Neuronal stem cell (in vitro differentiated cells): ENCODE measurements at regions not wholly inside any gene's neighbourhood (a gene's known extent, or its start where the extent isn't known, plus 50 kb on each side); places are given as distances from the start of the nearest gene placed in this dataset.
A peak's percentile ranks its signal among the peaks of the same experiment; 100 is the strongest.

Source experiments
- DNase-seq: peaks from one replicate; pipeline ENCODE4 v3.0.0-alpha.2; 2013; ENCODE audit warnings: low spot score
- H2AFZ ChIP-seq: one replicate; pipeline ENCODE4 v1.6.1; 2013; ENCODE audit warnings: mild to moderate bottlenecking, low read length, inconsistent platforms
- H2AK5ac ChIP-seq: 2 replicates; pipeline ENCODE4 v1.6.1; 2013; ENCODE audit warnings: low read depth, mild to moderate bottlenecking, inconsistent platforms, low read length, moderate library complexity, mixed read lengths
- H2BK120ac ChIP-seq: 2 replicates; pipeline ENCODE4 v1.6.1; 2013; ENCODE audit warnings: low read depth, mild to moderate bottlenecking, inconsistent platforms, low read length, moderate library complexity, mixed read lengths
- H2BK12ac ChIP-seq: one replicate; pipeline ENCODE4 v1.6.1; 2013; ENCODE audit warnings: low read length, inconsistent platforms
- H2BK15ac ChIP-seq: 2 replicates; pipeline ENCODE4 v1.6.1; 2013; ENCODE audit warnings: mild to moderate bottlenecking, low read length, inconsistent platforms, mixed read lengths
- H2BK5ac ChIP-seq: one replicate; pipeline ENCODE4 v1.6.1; 2013; ENCODE audit warnings: inconsistent platforms, mild to moderate bottlenecking, low read length, moderate library complexity
- H3K14ac ChIP-seq: one replicate; pipeline ENCODE4 v1.6.1; 2013; ENCODE audit warnings: low read length, inconsistent platforms
- H3K18ac ChIP-seq: 2 replicates; pipeline ENCODE4 v1.6.1; 2013; ENCODE audit warnings: low read length, inconsistent platforms
- H3K23ac ChIP-seq: 2 replicates; pipeline ENCODE4 v1.6.1; 2013; ENCODE audit warnings: low read depth, mild to moderate bottlenecking, mixed read lengths, low read length, inconsistent platforms; ENCODE audit not compliant: poor library complexity
- H3K27ac ChIP-seq: replicated peaks from 3 replicates; pipeline ENCODE4 v1.5.1; 2013; ENCODE audit warnings: low read length, inconsistent platforms
- H3K27me3 ChIP-seq, 3 experiments: 2 replicates each; pipeline ENCODE4 v1.6.1; 2013; ENCODE audit warnings: low read length in 3 of 3, mild to moderate bottlenecking in 2 of 3, inconsistent platforms in 1 of 3, low read depth in 1 of 3, mixed read lengths in 1 of 3, moderate library complexity in 1 of 3; ENCODE audit not compliant: control insufficient read depth in 3 of 3, insufficient read depth in 3 of 3
- H3K36me3 ChIP-seq, 2 donors: replicated peaks in 1 of 2; 2 replicates each; pipeline ENCODE4 v1.6.1; 2013; ENCODE audit warnings: low read length in 2 of 2; ENCODE audit not compliant: control insufficient read depth in 2 of 2, insufficient read depth in 2 of 2
- H3K4ac ChIP-seq: 2 replicates; pipeline ENCODE4 v1.6.1; 2013; ENCODE audit warnings: inconsistent platforms, mild to moderate bottlenecking, low read length, moderate library complexity
- H3K4me1 ChIP-seq, 2 donors: 1 replicate in 1 of 2; 2 replicates in 1 of 2; pipeline ENCODE4 v1.6.1; 2013; ENCODE audit warnings: low read length in 2 of 2, low read depth in 1 of 2; ENCODE audit not compliant: control insufficient read depth in 2 of 2, insufficient read depth in 1 of 2
- H3K4me2 ChIP-seq: one replicate; pipeline ENCODE4 v1.6.1; 2013; ENCODE audit warnings: mild to moderate bottlenecking, low read length, inconsistent platforms; ENCODE audit not compliant: insufficient read depth, poor library complexity, severe bottlenecking
- H3K4me3 ChIP-seq, 2 donors: 2 replicates each; pipeline ENCODE4 v1.5.1; 2013; ENCODE audit warnings: low read length in 2 of 2, mild to moderate bottlenecking in 2 of 2, inconsistent platforms in 1 of 2, moderate library complexity in 1 of 2
- H3K79me1 ChIP-seq: one replicate; pipeline ENCODE4 v1.6.1; 2013; ENCODE audit warnings: low read depth, mild to moderate bottlenecking, inconsistent platforms, low read length, moderate library complexity
- H3K9ac ChIP-seq: one replicate; pipeline ENCODE4 v1.6.1; 2013; ENCODE audit warnings: mild to moderate bottlenecking, low read depth, low read length, inconsistent platforms; ENCODE audit not compliant: poor library complexity
- H3K9me3 ChIP-seq, 2 donors: replicated peaks in 1 of 2; 2 replicates each; pipeline versions ENCODE3 to v1.6.1; 2013; ENCODE audit warnings: low read length in 2 of 2, mild to moderate bottlenecking in 2 of 2, inconsistent platforms in 1 of 2, low read depth in 1 of 2, mixed read lengths in 1 of 2, moderate library complexity in 1 of 2; ENCODE audit not compliant: control insufficient read depth in 2 of 2, insufficient read depth in 1 of 2
- H4K8ac ChIP-seq: one replicate; pipeline ENCODE4 v1.6.1; 2013; ENCODE audit warnings: low read depth, mild to moderate bottlenecking, inconsistent platforms, low read length, moderate library complexity
- H4K91ac ChIP-seq: one replicate; pipeline ENCODE4 v1.6.1; 2013; ENCODE audit warnings: low read length, low read depth, mild to moderate bottlenecking, inconsistent platforms; ENCODE audit not compliant: poor library complexity
- WGBS, 2 donors: extraction: QIAGEN DNeasy Blood & Tissue Kit; methylation state at CpG; one replicate each; pipeline ENCODE4 v1.1.7; 2013; ENCODE audit warnings: missing lambda C conversion rate in 2 of 2, mixed read lengths in 1 of 2; ENCODE audit not compliant: insufficient read length in 2 of 2, insufficient replicate concordance in 1 of 2; ENCODE audit errors: extremely low coverage in 2 of 2; 5-methylcytosine and 5-hydroxymethylcytosine counted together

- peaks cover 9 to 11% of the 10 kb centered on the region in 2 donors for H3K4me1 ChIP-seq
- H4K8ac ChIP-seq: no peak overlapping the region
- no peak overlapping the region for H2BK15ac ChIP-seq
- no peak overlapping the region for H4K91ac ChIP-seq
- H3K4me3 ChIP-seq: no peak overlapping the region
- DNase-seq: no peak
- H2BK120ac ChIP-seq: no peak overlapping the region
- no peak overlapping the region for H3K4me2 ChIP-seq
- H2AK5ac ChIP-seq: no peak overlapping the region
- no peak overlapping the region for H3K14ac ChIP-seq
- no peak overlapping the region for H3K18ac ChIP-seq
- H2BK12ac ChIP-seq: no peak overlapping the region
- no peak overlapping the region for H3K23ac ChIP-seq
- no peak overlapping the region for H2AFZ ChIP-seq
- H3K9me3 ChIP-seq: peaks cover 0 to 3% of the 10 kb centered on the region in 2 donors
- H3K79me1 ChIP-seq: no peaks in the 10 kb centered on the region
- H3K36me3 ChIP-seq: no peaks in the 10 kb centered on the region
- no peak overlapping the region for H3K27ac ChIP-seq
- H3K27me3 ChIP-seq: no peaks in the 10 kb centered on the region
- no peak overlapping the region for H3K9ac ChIP-seq
- no peak overlapping the region for H2BK5ac ChIP-seq
- no peak overlapping the region for H3K4ac ChIP-seq
- WGBS, 2 donors: no CpG with 5 or more reads among the region's 3 CpGs
Measured at GRCh38 chr12:43291516-43291915, 260.5 kb downstream of the ADAMTS20 start.

- no CpG with 5 or more reads among the region's 2 CpGs for WGBS, 2 donors
- Histone ChIP-seq H2BK5ac (no peak overlapping the region), H3K9me3 (peaks cover 0 to 3% of the 10 kb centered on the region in 2 donors), H2BK12ac (no peak overlapping the region), H3K4me2 (no peak overlapping the region), H4K8ac (no peak overlapping the region), H3K18ac (no peak overlapping the region), H2AK5ac (no peak overlapping the region), H2AFZ (no peak overlapping the region), H3K4me3 (no peak overlapping the region), H3K9ac (no peak overlapping the region), H3K36me3 (no peaks in the 10 kb centered on the region), H3K79me1 (no peaks in the 10 kb centered on the region), H3K4ac (no peak overlapping the region), H3K27me3 (no peaks in the 10 kb centered on the region), H2BK120ac (no peak overlapping the region), H2BK15ac (no peak overlapping the region), H3K27ac (no peak overlapping the region), H4K91ac (no peak overlapping the region), H3K14ac (no peak overlapping the region), H3K23ac (no peak overlapping the region), H3K4me1 (peaks cover 9 to 11% of the 10 kb centered on the region in 2 donors)
- DNase-seq: no peak
Measured at GRCh38 chr12:43290836-43291235, 261.2 kb downstream of the ADAMTS20 start.

DNA sequence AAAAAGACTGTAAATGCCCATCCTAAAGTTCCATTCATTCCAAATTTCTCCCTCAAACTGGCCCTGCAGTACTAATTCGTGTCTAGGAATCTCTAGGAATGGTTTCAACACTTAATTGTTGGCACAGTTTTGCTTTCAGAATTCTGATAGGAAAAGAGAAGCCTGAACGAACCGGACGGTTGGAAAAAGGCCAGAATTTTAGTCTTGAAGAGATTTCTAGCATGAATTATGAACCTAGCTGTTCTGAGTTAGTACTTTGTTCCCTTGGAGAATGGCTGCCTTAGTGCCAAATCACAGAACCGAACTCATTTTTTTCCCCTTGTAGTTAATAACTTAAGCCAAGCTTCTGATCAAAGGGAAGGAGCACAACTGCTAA lies 262.6 kb downstream of the ADAMTS20 start:
- no peaks in the 10 kb centered on the region for H3K27me3 ChIP-seq
- H3K36me3 ChIP-seq: no peaks in the 10 kb centered on the region
- H3K9ac ChIP-seq: no peak overlapping the region
- no peak for DNase-seq
- H2BK15ac ChIP-seq: no peak overlapping the region
- H2BK5ac ChIP-seq: no peak overlapping the region
- no peak overlapping the region for H4K91ac ChIP-seq
- no peak overlapping the region for H3K4ac ChIP-seq
- H3K27ac ChIP-seq: no peak overlapping the region
- no peak overlapping the region for H2AK5ac ChIP-seq
- no peak overlapping the region for H2BK12ac ChIP-seq
- H3K4me2 ChIP-seq: no peak overlapping the region
- H4K8ac ChIP-seq: no peak overlapping the region
- no peak overlapping the region for H3K14ac ChIP-seq
- no peak overlapping the region for H3K23ac ChIP-seq
- H3K4me1 ChIP-seq: peaks cover 3 to 7% of the 10 kb centered on the region in 2 donors
- H2BK120ac ChIP-seq: no peak overlapping the region
- no peak overlapping the region for H3K18ac ChIP-seq
- H3K79me1 ChIP-seq: no peaks in the 10 kb centered on the region
- H3K4me3 ChIP-seq: no peak overlapping the region
- no CpG with 5 or more reads among the region's 5 CpGs for WGBS, 2 donors
- peak overlapping the region; percentile 32 for H2AFZ ChIP-seq
- H3K9me3 ChIP-seq: peaks cover 0 to 3% of the 10 kb centered on the region in 2 donors

DNA sequence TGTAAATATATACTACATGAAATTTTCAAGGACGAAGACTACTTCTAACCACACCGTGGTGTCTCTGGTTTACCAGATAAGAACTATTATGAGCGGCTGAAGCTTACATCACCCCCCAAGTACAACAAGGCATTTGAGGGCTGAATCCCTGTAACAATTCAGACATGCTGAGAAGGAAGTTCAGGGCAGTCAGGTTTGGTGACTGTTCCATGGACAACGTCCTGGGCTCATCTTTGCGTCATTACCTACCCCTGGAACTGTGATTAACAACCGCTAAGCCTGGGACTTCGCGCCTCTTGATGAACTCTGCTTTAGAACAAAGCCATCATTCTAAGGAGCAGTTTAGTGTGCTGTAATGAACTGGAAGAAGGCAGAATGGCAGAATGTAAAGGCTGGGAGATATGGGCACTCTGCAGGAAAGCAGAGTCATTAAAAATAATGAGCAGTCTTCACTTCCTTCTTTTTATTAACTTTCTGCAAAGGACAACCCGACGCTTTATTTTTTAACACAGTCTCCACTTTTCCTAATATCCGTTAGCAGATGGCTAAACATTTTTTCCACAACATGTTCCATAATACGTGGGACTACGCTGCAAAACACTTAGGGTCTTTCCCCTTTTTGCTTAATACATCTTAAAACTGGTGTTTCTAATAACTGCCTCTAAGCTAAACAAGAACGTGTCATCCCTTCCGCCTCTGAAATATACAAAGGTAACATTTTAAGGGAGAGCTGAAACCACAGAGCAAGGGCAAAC lies 263.2 kb downstream of the ADAMTS20 start:
- no CpG with 5 or more reads among the region's 15 CpGs for WGBS, 2 donors
- H2BK5ac ChIP-seq: no peak overlapping the region
- H3K18ac ChIP-seq: no peak overlapping the region
- no peaks in the 10 kb centered on the region for H3K27me3 ChIP-seq
- H3K9me3 ChIP-seq: peaks cover 0 to 3% of the 10 kb centered on the region in 2 donors
- peak overlapping the region; percentile 37 for H2AFZ ChIP-seq
- H3K36me3 ChIP-seq: no peaks in the 10 kb centered on the region
- H3K4me1 ChIP-seq: peaks cover 3 to 7% of the 10 kb centered on the region in 2 donors
- no peak overlapping the region for H3K9ac ChIP-seq
- no peak overlapping the region for H2BK15ac ChIP-seq
- H3K4ac ChIP-seq: no peak overlapping the region
- no peaks in the 10 kb centered on the region for H3K79me1 ChIP-seq
- no peak overlapping the region for H4K91ac ChIP-seq
- no peak overlapping the region for H3K23ac ChIP-seq
- no peak overlapping the region for H2BK120ac ChIP-seq
- H2BK12ac ChIP-seq: no peak overlapping the region
- no peak overlapping the region for H3K4me2 ChIP-seq
- H3K14ac ChIP-seq: no peak overlapping the region
- H2AK5ac ChIP-seq: no peak overlapping the region
- H3K27ac ChIP-seq: peak overlapping the region; percentile 41
- no peak for DNase-seq
- H3K4me3 ChIP-seq: no peak overlapping the region
- H4K8ac ChIP-seq: no peak overlapping the region
